ENCODE measurements at regions not wholly inside any gene's neighbourhood (a gene's known extent, or its start where the extent isn't known, plus 50 kb on each side); places are given as distances from the start of the nearest gene placed in this dataset.

- H3K9ac ChIP-seq (ENCODE audit: control insufficient read depth, extremely low read depth, insufficient read depth, low read length) = no peak overlapping the region
- peaks cover 17% of the 10 kb centered on the region for H3K27me3 ChIP-seq (ENCODE audit: control insufficient read depth, extremely low read depth, insufficient read depth, low read length)
- TF ChIP-seq EZH2 (IDR thresholded peaks at IDR 0.05; ENCODE audit: low read length) (no peak), CTCF (optimal IDR thresholded peaks at IDR 0.05 in 1 of 3, IDR thresholded peaks at IDR 0.05 in 1 of 3, conservative IDR thresholded peaks at IDR 0.05 in 1 of 3; ENCODE audit: extremely low read depth in 1 of 3, insufficient read depth in 2 of 3, low read length in 3 of 3) (no peak)
- H3K9me3 ChIP-seq (ENCODE audit: control insufficient read depth, low read depth, low read length) = no peaks in the 10 kb centered on the region
- no peak for FAIRE-seq
- DNase-seq (ENCODE audit: low read depth, low spot score) = no peak
- H3K4me2 ChIP-seq (ENCODE audit: control insufficient read depth, extremely low read depth, insufficient read depth, low read depth, low read length) = no peak overlapping the region
- no peak overlapping the region for H2AFZ ChIP-seq (ENCODE audit: control insufficient read depth, low read length)
- dilution Hi-C loops (cut with MboI; ENCODE audit: extremely low pct_ligation_motif_present, low sequenced_read_pairs) = no loop called here
- H3K4me3 ChIP-seq (ENCODE audit: control insufficient read depth in 2 of 3, extremely low read depth in 1 of 3, insufficient read depth in 2 of 3, low read depth in 1 of 3, low read length in 3 of 3) = no peak overlapping the region
- H3K36me3 ChIP-seq (ENCODE audit: control insufficient read depth in 2 of 2, extremely low read depth in 1 of 2, insufficient read depth in 2 of 2, low read length in 2 of 2) = no peaks in the 10 kb centered on the region
- H3K4me1 ChIP-seq (ENCODE audit: control insufficient read depth, extremely low read depth, insufficient read depth, low read length) = no peaks in the 10 kb centered on the region
- H3K9me1 ChIP-seq (ENCODE audit: control insufficient read depth, extremely low read depth, insufficient read depth, low read length) = no peaks in the 10 kb centered on the region
- no peaks in the 10 kb centered on the region for H3K79me2 ChIP-seq (ENCODE audit: control insufficient read depth, insufficient read depth, low read length)
- H4K20me1 ChIP-seq (ENCODE audit: control insufficient read depth, extremely low read depth, insufficient read depth, low read length) = no peaks in the 10 kb centered on the region
- no peak overlapping the region for H3K27ac ChIP-seq (ENCODE audit: control insufficient read depth, insufficient read depth, low read length)
Measured at GRCh38 chr13:110806636-110807035, 93.1 kb downstream of the ING1 start.

- Histone ChIP-seq H2AFZ (ENCODE audit: control insufficient read depth, low read length) (no peak overlapping the region), H3K4me2 (ENCODE audit: control insufficient read depth, extremely low read depth, insufficient read depth, low read depth, low read length) (no peak overlapping the region), H3K9me3 (ENCODE audit: control insufficient read depth, low read depth, low read length) (no peaks in the 10 kb centered on the region), H4K20me1 (ENCODE audit: control insufficient read depth, extremely low read depth, insufficient read depth, low read length) (no peaks in the 10 kb centered on the region), H3K9ac (ENCODE audit: control insufficient read depth, extremely low read depth, insufficient read depth, low read length) (no peak overlapping the region), H3K4me1 (ENCODE audit: control insufficient read depth, extremely low read depth, insufficient read depth, low read length) (no peaks in the 10 kb centered on the region), H3K27ac (ENCODE audit: control insufficient read depth, insufficient read depth, low read length) (no peak overlapping the region), H3K4me3 (ENCODE audit: control insufficient read depth in 2 of 3, extremely low read depth in 1 of 3, insufficient read depth in 2 of 3, low read depth in 1 of 3, low read length in 3 of 3) (no peak overlapping the region), H3K36me3 (ENCODE audit: control insufficient read depth in 2 of 2, extremely low read depth in 1 of 2, insufficient read depth in 2 of 2, low read length in 2 of 2) (no peaks in the 10 kb centered on the region), H3K9me1 (ENCODE audit: control insufficient read depth, extremely low read depth, insufficient read depth, low read length) (no peaks in the 10 kb centered on the region), H3K79me2 (ENCODE audit: control insufficient read depth, insufficient read depth, low read length) (no peaks in the 10 kb centered on the region), H3K27me3 (ENCODE audit: control insufficient read depth, extremely low read depth, insufficient read depth, low read length) (peaks cover 24% of the 10 kb centered on the region)
- FAIRE-seq = no peak
- TF ChIP-seq EZH2 (IDR thresholded peaks at IDR 0.05; ENCODE audit: low read length) = no peak
- DNase-seq (ENCODE audit: low read depth, low spot score) = no peak
- dilution Hi-C loops (cut with MboI; ENCODE audit: extremely low pct_ligation_motif_present, low sequenced_read_pairs) = no loop called here
Measured at GRCh38 chr13:110807546-110807945, 94.0 kb downstream of the ING1 start.

- Histone ChIP-seq H3K4me2 (ENCODE audit: control insufficient read depth, extremely low read depth, insufficient read depth, low read depth, low read length) (no peak overlapping the region), H3K9me3 (ENCODE audit: control insufficient read depth, low read depth, low read length) (no peaks in the 10 kb centered on the region), H3K4me3 (ENCODE audit: control insufficient read depth in 2 of 3, extremely low read depth in 1 of 3, insufficient read depth in 2 of 3, low read depth in 1 of 3, low read length in 3 of 3) (no peak overlapping the region), H3K79me2 (ENCODE audit: control insufficient read depth, insufficient read depth, low read length) (no peaks in the 10 kb centered on the region), H3K9me1 (ENCODE audit: control insufficient read depth, extremely low read depth, insufficient read depth, low read length) (no peaks in the 10 kb centered on the region), H3K27me3 (ENCODE audit: control insufficient read depth, extremely low read depth, insufficient read depth, low read length) (peaks cover 29% of the 10 kb centered on the region), H3K27ac (ENCODE audit: control insufficient read depth, insufficient read depth, low read length) (no peak overlapping the region), H2AFZ (ENCODE audit: control insufficient read depth, low read length) (no peak overlapping the region), H3K36me3 (ENCODE audit: control insufficient read depth in 2 of 2, extremely low read depth in 1 of 2, insufficient read depth in 2 of 2, low read length in 2 of 2) (no peaks in the 10 kb centered on the region), H4K20me1 (ENCODE audit: control insufficient read depth, extremely low read depth, insufficient read depth, low read length) (no peaks in the 10 kb centered on the region), H3K9ac (ENCODE audit: control insufficient read depth, extremely low read depth, insufficient read depth, low read length) (no peak overlapping the region), H3K4me1 (ENCODE audit: control insufficient read depth, extremely low read depth, insufficient read depth, low read length) (no peaks in the 10 kb centered on the region)
- dilution Hi-C loops (cut with MboI; ENCODE audit: extremely low pct_ligation_motif_present, low sequenced_read_pairs) = no loop called here
- TF ChIP-seq CTCF (optimal IDR thresholded peaks at IDR 0.05 in 1 of 3, IDR thresholded peaks at IDR 0.05 in 1 of 3, conservative IDR thresholded peaks at IDR 0.05 in 1 of 3; ENCODE audit: extremely low read depth in 1 of 3, insufficient read depth in 2 of 3, low read length in 3 of 3) (no peak), EZH2 (IDR thresholded peaks at IDR 0.05; ENCODE audit: low read length) (no peak)
- FAIRE-seq (no peak), DNase-seq (ENCODE audit: low read depth, low spot score) (no peak)
Measured at GRCh38 chr13:110808138-110808537, 94.6 kb downstream of the ING1 start.
